ENCODE measurements at regions not wholly inside any gene's neighbourhood (a gene's known extent, or its start where the extent isn't known, plus 50 kb on each side); places are given as distances from the start of the nearest gene placed in this dataset.

DNA sequence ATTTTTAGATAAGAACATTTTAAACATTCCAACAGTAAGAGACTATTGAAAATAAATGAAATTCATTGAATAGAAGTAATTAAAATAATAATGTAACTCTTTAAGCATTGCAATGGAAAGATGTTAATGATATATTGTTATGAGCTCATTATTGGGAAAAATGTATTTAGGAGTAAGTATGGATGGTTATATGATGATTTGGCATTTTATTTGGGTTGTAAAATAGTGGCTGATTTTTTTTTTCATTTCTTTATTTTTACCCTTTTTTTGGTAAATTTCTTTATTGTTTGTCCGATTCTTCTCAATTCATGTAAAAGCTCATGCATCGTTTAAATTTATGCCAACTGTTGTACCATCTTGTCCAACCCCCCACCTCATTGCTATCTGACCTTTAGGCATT, 539.9 kb downstream of the HS3ST4 start:
- TF ChIP-seq, protein P1, sequence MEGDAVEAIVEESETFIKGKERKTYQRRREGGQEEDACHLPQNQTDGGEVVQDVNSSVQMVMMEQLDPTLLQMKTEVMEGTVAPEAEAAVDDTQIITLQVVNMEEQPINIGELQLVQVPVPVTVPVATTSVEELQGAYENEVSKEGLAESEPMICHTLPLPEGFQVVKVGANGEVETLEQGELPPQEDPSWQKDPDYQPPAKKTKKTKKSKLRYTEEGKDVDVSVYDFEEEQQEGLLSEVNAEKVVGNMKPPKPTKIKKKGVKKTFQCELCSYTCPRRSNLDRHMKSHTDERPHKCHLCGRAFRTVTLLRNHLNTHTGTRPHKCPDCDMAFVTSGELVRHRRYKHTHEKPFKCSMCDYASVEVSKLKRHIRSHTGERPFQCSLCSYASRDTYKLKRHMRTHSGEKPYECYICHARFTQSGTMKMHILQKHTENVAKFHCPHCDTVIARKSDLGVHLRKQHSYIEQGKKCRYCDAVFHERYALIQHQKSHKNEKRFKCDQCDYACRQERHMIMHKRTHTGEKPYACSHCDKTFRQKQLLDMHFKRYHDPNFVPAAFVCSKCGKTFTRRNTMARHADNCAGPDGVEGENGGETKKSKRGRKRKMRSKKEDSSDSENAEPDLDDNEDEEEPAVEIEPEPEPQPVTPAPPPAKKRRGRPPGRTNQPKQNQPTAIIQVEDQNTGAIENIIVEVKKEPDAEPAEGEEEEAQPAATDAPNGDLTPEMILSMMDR (conservative IDR thresholded peaks at IDR 0.05; ENCODE audit: low read length): no peak
- TF ChIP-seq EZH2phosphoT487 (IDR thresholded peaks at IDR 0.05; ENCODE audit: borderline replicate concordance, low read depth, low read length): no peak
- no peak overlapping the region for H2AFZ ChIP-seq (ENCODE audit: low read length)
- no peak for DNase-seq (ENCODE audit: low spot score)
- H3K27ac ChIP-seq (ENCODE audit: low read depth, low read length, poor library complexity, severe bottlenecking): no peak overlapping the region
- no TSS peak for BruUV-seq (replicated peaks)
- no peak overlapping the region for H3K4me3 ChIP-seq (ENCODE audit: low read depth, low read length, poor library complexity, severe bottlenecking)
- intact Hi-C loops (cut with micrococcal nuclease; ENCODE audit: unreplicated experiment): no loop called here
- CTCF ChIA-PET (ENCODE audit: unreplicated experiment): no interaction called here
- POLR2A ChIA-PET: no interaction called here
- H3K9me2 ChIP-seq (ENCODE audit: insufficient read depth, low read length): no peaks in the 10 kb centered on the region
- no peak overlapping the region for H3K4me2 ChIP-seq (ENCODE audit: low read length)
- H3K36me3 ChIP-seq (ENCODE audit: insufficient read depth, low read length): no peaks in the 10 kb centered on the region
- H3K79me2 ChIP-seq (ENCODE audit: insufficient read depth, low read depth, low read length): no peaks in the 10 kb centered on the region
- no peaks in the 10 kb centered on the region for H3K9me3 ChIP-seq (ENCODE audit: low read length)
- H3K4me1 ChIP-seq (ENCODE audit: insufficient read depth, low read length, poor library complexity, severe bottlenecking): no peaks in the 10 kb centered on the region
- H4K20me1 ChIP-seq (ENCODE audit: insufficient read depth, low read length): no peaks in the 10 kb centered on the region

DNA sequence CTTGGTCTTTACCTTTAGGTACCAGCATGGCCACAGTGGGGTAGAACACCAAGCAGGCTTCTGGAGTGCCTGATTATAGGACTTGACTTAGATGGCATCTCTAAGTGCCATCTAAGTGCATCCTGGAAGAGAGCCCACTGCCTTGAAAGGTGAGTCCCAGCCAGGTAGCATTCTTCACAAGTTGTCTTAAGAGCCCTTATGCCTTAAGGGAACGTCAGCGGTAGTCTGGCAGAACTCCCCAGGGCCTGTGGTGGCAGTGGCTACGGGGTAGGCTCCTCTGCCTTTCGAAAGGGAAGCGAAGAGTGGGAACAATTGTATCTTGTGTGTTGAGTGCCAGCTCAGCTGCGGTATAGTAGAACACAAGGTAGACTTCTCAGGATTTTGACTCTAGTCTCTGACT, 549.0 kb downstream of the HS3ST4 start:
- H3K4me3 ChIP-seq (ENCODE audit: low read depth, low read length, poor library complexity, severe bottlenecking): no peak overlapping the region
- no peaks in the 10 kb centered on the region for H3K36me3 ChIP-seq (ENCODE audit: insufficient read depth, low read length)
- H3K27ac ChIP-seq (ENCODE audit: low read depth, low read length, poor library complexity, severe bottlenecking): no peak overlapping the region
- H2AFZ ChIP-seq (ENCODE audit: low read length): no peak overlapping the region
- BruUV-seq (replicated peaks): no TSS peak
- H3K9me3 ChIP-seq (ENCODE audit: low read length): no peaks in the 10 kb centered on the region
- H4K20me1 ChIP-seq (ENCODE audit: insufficient read depth, low read length): no peaks in the 10 kb centered on the region
- ChIA-PET CTCF (ENCODE audit: unreplicated experiment) (no interaction called here), POLR2A (no interaction called here)
- intact Hi-C loops (cut with micrococcal nuclease; ENCODE audit: unreplicated experiment): no loop called here
- no peaks in the 10 kb centered on the region; the same call in 1 of the 2 replicates for H3K9me2 ChIP-seq (ENCODE audit: insufficient read depth, low read length)
- H3K79me2 ChIP-seq (ENCODE audit: insufficient read depth, low read depth, low read length): no peaks in the 10 kb centered on the region
- no peaks in the 10 kb centered on the region for H3K4me1 ChIP-seq (ENCODE audit: insufficient read depth, low read length, poor library complexity, severe bottlenecking)
- TF ChIP-seq, protein P1 (conservative IDR thresholded peaks at IDR 0.05; ENCODE audit: low read length): no peak
- TF ChIP-seq EZH2phosphoT487 (IDR thresholded peaks at IDR 0.05; ENCODE audit: borderline replicate concordance, low read depth, low read length): no peak
- no peak for DNase-seq (ENCODE audit: low spot score)
- no peak overlapping the region for H3K4me2 ChIP-seq (ENCODE audit: low read length)

DNA sequence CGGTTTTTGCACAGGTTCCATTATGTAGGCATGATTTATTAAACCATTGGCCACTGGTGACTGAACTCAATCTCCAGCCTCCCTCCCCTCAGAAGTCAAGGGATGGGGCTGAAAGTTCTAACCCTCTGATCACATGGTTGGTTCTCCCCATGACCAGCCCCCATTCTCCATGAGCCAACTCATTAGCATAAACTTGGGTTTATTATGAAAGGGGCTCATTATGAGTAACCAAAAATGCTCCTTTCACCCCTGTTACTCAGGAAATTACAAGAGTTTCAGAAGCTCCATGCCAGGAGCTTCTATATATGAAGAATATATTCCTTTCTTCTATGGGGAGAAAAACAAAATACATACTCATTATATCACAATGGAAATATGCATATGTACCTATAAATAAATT, 555.3 kb downstream of the HS3ST4 start:
- Histone ChIP-seq H3K9me2 (ENCODE audit: insufficient read depth, low read length) (no peaks in the 10 kb centered on the region; the same call in 1 of the 2 replicates), H3K36me3 (ENCODE audit: insufficient read depth, low read length) (no peaks in the 10 kb centered on the region), H3K4me3 (ENCODE audit: low read depth, low read length, poor library complexity, severe bottlenecking) (no peak overlapping the region), H4K20me1 (ENCODE audit: insufficient read depth, low read length) (no peaks in the 10 kb centered on the region), H3K4me1 (ENCODE audit: insufficient read depth, low read length, poor library complexity, severe bottlenecking) (no peaks in the 10 kb centered on the region), H3K27ac (ENCODE audit: low read depth, low read length, poor library complexity, severe bottlenecking) (no peak overlapping the region), H3K9me3 (ENCODE audit: low read length) (no peaks in the 10 kb centered on the region), H3K4me2 (ENCODE audit: low read length) (no peak overlapping the region), H3K79me2 (ENCODE audit: insufficient read depth, low read depth, low read length) (no peaks in the 10 kb centered on the region), H2AFZ (ENCODE audit: low read length) (no peak overlapping the region)
- no TSS peak for BruUV-seq (replicated peaks)
- no peak for DNase-seq (ENCODE audit: low spot score)
- CTCF ChIA-PET (ENCODE audit: unreplicated experiment): no interaction called here
- POLR2A ChIA-PET: no interaction called here
- intact Hi-C loops (cut with micrococcal nuclease; ENCODE audit: unreplicated experiment): no loop called here
- TF ChIP-seq, protein P1 (conservative IDR thresholded peaks at IDR 0.05; ENCODE audit: low read length): no peak
- TF ChIP-seq EZH2phosphoT487 (IDR thresholded peaks at IDR 0.05; ENCODE audit: borderline replicate concordance, low read depth, low read length): no peak
